Cardiac fibroblast (primary cell): ENCODE measurements at regions not wholly inside any gene's neighbourhood (a gene's known extent, or its start where the extent isn't known, plus 50 kb on each side); places are given as distances from the start of the nearest gene placed in this dataset.

Experiments used
- DNase-seq, 2 donors: peaks; one replicate each; pipeline versions ENCODE4 v3.0.0 to v3.0.0-alpha.2; 2010; ENCODE audit warnings: low read depth in 2 of 2
- H3K4me3 ChIP-seq, 2 donors: replicated peaks in 1 of 2; 1 replicate in 1 of 2; 2 replicates in 1 of 2; pipeline ENCODE4 v1.5.1; 2011; ENCODE audit warnings: low read depth in 2 of 2, low read length in 2 of 2, mild to moderate bottlenecking in 2 of 2, moderate library complexity in 1 of 2
- CTCF ChIP-seq: IDR thresholded peaks from one replicate; pipeline ENCODE4 v1.5.1; 2011; ENCODE audit warnings: low read depth, mild to moderate bottlenecking, low read length, inconsistent platforms

- TF ChIP-seq CTCF: no peak
- DNase-seq: no peak
Measured at GRCh38 chr18:73545472-73545871, 602.2 kb downstream of the FBXO15 start.

GRCh38 chr18:73544617-73545016 is 603.0 kb downstream of the FBXO15 start:
- no peak for TF ChIP-seq CTCF
- DNase-seq: no peak
- H3K4me3 ChIP-seq: no peak overlapping the region

More at GRCh38 chr18:73545472-73545871, 602.2 kb downstream of the FBXO15 start:
- no peak overlapping the region for H3K4me3 ChIP-seq

- no peak overlapping the region for H3K4me3 ChIP-seq
- no peak for TF ChIP-seq CTCF
- DNase-seq: no peak
Measured at GRCh38 chr18:73544032-73544431, 603.6 kb downstream of the FBXO15 start.

GRCh38 chr18:73535990-73536389 is 611.6 kb downstream of the FBXO15 start:
- H3K4me3 ChIP-seq: no peak overlapping the region
- TF ChIP-seq CTCF: no peak
- no peak for DNase-seq

GRCh38 chr18:73535189-73535588 is 612.4 kb downstream of the FBXO15 start:
- DNase-seq: no peak
- no peak overlapping the region for H3K4me3 ChIP-seq
- no peak for TF ChIP-seq CTCF

GRCh38 chr18:73531601-73532000 is 616.0 kb downstream of the FBXO15 start:
- TF ChIP-seq CTCF: no peak
- no peak for DNase-seq
- H3K4me3 ChIP-seq: no peak overlapping the region

GRCh38 chr18:73528066-73528465 is 619.6 kb downstream of the FBXO15 start:
- no peak for TF ChIP-seq CTCF
- no peak overlapping the region for H3K4me3 ChIP-seq
- no peak for DNase-seq
